ENCODE measurements at regions not wholly inside any gene's neighbourhood (a gene's known extent, or its start where the extent isn't known, plus 50 kb on each side); places are given as distances from the start of the nearest gene placed in this dataset.

DNA sequence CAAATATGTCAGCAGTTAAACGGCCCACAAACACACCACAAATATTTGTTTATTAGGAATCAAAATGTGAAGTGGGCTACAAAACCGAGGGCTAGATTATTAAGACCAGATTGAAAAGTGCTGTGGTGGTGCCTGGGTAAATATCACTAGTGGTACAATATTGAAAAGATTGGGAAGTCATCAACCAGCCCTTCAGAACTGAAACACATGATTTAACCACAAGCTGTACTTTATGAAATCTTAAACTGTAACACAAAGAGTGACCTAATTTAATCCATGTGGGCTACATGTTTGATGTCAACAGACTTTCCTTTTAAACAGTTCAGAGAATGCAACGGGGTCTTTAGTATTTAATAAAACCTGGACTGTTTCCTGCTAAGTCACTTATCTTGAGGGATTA lies 182.3 kb downstream of the SPATA31D1 start:
- TF ChIP-seq POLR2AphosphoS5 (IDR thresholded peaks at IDR 0.05), result no peak
- TF ChIP-seq, protein P1, sequence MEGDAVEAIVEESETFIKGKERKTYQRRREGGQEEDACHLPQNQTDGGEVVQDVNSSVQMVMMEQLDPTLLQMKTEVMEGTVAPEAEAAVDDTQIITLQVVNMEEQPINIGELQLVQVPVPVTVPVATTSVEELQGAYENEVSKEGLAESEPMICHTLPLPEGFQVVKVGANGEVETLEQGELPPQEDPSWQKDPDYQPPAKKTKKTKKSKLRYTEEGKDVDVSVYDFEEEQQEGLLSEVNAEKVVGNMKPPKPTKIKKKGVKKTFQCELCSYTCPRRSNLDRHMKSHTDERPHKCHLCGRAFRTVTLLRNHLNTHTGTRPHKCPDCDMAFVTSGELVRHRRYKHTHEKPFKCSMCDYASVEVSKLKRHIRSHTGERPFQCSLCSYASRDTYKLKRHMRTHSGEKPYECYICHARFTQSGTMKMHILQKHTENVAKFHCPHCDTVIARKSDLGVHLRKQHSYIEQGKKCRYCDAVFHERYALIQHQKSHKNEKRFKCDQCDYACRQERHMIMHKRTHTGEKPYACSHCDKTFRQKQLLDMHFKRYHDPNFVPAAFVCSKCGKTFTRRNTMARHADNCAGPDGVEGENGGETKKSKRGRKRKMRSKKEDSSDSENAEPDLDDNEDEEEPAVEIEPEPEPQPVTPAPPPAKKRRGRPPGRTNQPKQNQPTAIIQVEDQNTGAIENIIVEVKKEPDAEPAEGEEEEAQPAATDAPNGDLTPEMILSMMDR (IDR thresholded peaks at IDR 0.05; ENCODE audit: poor library complexity, severe bottlenecking), result no peak
- no peak for TF ChIP-seq RAD21 (conservative IDR thresholded peaks at IDR 0.05)
- TF ChIP-seq, protein P2, sequence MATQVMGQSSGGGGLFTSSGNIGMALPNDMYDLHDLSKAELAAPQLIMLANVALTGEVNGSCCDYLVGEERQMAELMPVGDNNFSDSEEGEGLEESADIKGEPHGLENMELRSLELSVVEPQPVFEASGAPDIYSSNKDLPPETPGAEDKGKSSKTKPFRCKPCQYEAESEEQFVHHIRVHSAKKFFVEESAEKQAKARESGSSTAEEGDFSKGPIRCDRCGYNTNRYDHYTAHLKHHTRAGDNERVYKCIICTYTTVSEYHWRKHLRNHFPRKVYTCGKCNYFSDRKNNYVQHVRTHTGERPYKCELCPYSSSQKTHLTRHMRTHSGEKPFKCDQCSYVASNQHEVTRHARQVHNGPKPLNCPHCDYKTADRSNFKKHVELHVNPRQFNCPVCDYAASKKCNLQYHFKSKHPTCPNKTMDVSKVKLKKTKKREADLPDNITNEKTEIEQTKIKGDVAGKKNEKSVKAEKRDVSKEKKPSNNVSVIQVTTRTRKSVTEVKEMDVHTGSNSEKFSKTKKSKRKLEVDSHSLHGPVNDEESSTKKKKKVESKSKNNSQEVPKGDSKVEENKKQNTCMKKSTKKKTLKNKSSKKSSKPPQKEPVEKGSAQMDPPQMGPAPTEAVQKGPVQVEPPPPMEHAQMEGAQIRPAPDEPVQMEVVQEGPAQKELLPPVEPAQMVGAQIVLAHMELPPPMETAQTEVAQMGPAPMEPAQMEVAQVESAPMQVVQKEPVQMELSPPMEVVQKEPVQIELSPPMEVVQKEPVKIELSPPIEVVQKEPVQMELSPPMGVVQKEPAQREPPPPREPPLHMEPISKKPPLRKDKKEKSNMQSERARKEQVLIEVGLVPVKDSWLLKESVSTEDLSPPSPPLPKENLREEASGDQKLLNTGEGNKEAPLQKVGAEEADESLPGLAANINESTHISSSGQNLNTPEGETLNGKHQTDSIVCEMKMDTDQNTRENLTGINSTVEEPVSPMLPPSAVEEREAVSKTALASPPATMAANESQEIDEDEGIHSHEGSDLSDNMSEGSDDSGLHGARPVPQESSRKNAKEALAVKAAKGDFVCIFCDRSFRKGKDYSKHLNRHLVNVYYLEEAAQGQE (IDR thresholded peaks at IDR 0.05; ENCODE audit: borderline replicate concordance), result no peak
